T47D (cell line): ENCODE measurements at regions not wholly inside any gene's neighbourhood (a gene's known extent, or its start where the extent isn't known, plus 50 kb on each side); places are given as distances from the start of the nearest gene placed in this dataset.

Experiments used
- DNase-seq, 2 experiments: peaks; one replicate each; pipeline versions ENCODE4 v3.0.0 to v3.0.0-alpha.2; 2011 to 2012; ENCODE audit warnings: low read depth in 1 of 2, low spot score in 1 of 2
- JUND ChIP-seq: IDR thresholded peaks from 2 replicates; pipeline ENCODE4 v1.6.1; 2012; ENCODE audit warnings: low read depth
- in situ Hi-C: cut with HindIII; loops from 2 replicates; pipeline ENCODE4 v1.10.0; 2016; ENCODE audit warnings: low sequenced_read_pairs, low pct_unique_long_range_greater_than_20kb

DNA sequence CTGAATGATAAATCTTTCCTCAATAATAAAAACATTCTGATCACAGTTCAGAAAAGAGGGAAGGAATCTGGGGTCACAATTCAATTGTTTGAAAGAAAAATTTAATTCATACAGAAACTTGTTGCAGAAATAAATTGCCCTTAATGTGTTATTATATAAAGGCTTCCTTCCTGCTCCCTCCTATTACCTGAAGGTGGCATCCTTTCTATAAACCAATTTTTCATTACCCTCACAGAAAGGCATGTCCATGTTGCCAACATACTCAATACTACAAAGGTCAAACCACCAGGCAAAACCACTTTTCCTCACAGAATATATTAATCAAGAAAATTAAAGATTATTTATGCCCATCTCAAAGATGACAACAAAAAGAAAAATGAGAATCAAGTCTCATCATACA is 194.3 kb upstream of the CT83 start:
- peak; percentile 1 to 10 for DNase-seq
- no peak for TF ChIP-seq JUND
- in situ Hi-C loops: no loop called here

DNA sequence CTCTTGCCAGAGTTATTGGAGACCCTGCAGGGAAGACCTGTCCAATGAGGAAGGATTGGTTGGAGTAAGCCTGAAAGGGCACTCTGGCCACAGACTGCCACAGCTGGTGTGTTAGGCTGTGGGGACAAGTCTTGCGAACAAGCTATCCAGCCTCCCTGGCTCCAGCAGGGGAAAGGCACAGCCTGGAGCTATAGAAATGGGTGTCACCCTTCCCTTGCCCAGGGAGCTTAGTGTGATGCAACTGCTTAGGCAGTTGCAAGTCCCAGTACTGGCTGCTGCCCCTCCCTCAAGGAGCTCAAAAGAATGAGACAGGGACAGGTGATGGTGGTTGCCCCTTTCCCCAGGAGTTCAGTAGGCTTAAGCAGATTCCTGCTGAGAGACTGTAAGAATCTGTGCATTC is 165.7 kb upstream of the CT83 start:
- DNase-seq: peak in 1 of 2 experiments; percentile 0

DNA sequence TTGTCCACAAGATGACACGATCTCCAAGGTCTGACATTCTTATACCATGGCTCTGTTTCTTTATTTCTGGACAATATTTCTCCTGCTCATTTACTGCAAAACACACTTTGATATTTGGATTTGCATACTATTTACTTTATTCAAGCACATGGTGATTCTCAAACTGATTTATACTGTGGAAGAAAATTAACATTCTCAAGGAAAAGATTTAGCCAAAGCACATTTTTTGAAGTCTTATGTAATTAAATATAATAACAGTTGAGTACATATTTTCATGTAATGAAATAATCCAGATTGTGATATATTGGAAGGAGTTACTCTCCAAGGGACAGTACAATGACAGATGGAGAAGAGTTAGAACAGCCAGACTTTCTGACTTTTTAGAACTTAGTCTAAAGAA is 155.8 kb upstream of the CT83 start:
- TF ChIP-seq JUND: no peak
- DNase-seq: no peak
- in situ Hi-C loops: no loop called here

More for the DNA sequence above, 165.7 kb upstream of the CT83 start:
- TF ChIP-seq JUND: no peak
- in situ Hi-C loops: no loop called here

- in situ Hi-C loops: no loop called here
- DNase-seq: peak in 1 of 2 experiments; percentile 0
- TF ChIP-seq JUND: no peak
Measured at GRCh38 chrX:116607776-116608175, 145.0 kb upstream of the CT83 start.

DNA sequence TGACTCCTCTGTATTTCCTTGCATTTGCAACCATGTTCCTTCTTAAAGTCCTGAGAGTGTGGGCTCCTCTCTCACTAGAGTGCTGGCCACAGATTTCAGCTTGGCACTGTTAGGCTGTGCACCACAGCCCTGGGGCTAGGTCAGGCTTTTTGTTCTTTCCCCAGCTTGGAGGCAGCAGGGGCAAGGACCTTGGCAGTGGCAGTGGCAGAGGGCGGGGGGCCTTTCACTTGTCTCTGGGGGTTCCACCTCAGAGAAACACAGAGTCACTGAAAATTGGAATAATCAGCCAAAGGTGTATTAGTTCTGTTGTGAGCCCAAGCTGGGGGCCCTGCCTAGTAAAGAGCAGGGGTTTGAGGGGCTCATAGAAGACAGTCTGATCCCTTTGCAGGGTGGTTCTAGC is 142.8 kb upstream of the CT83 start:
- no peak for DNase-seq
- no peak for TF ChIP-seq JUND
- in situ Hi-C loops: no loop called here

- no peak for DNase-seq
- TF ChIP-seq JUND: no peak
- in situ Hi-C loops: no loop called here
Measured at GRCh38 chrX:116596010-116596409, 133.2 kb upstream of the CT83 start.
